Thyroid gland (tissue), 4 donors: ENCODE measurements at regions not wholly inside any gene's neighbourhood (a gene's known extent, or its start where the extent isn't known, plus 50 kb on each side); places are given as distances from the start of the nearest gene placed in this dataset.
"Not testable (repeated sequence)": the region's sequence is repeated elsewhere in the genome, so short reads cannot be mapped to it uniquely, and the experiment has no call there.

Experiments used
- POLR2A ChIP-seq, 2 donors: fragments of 450-650 bp; IDR thresholded peaks; one replicate each; pipeline ENCODE4 v1.6.1; 2017; ENCODE audit warnings: antibody characterized with exemption in 2 of 2, mild to moderate bottlenecking in 2 of 2, moderate library complexity in 1 of 2
- TF ChIP-seq, protein P1 (sequence below), 6 experiments: fragments of 200-600 bp in 3 of 6; fragments of 450-650 bp in 3 of 6; sonication (generic) in 3 of 6; IDR thresholded peaks; one replicate each; pipeline ENCODE4 v1.5.1; 2016 to 2019; ENCODE audit warnings: antibody characterized with exemption in 6 of 6, mild to moderate bottlenecking in 2 of 6, inconsistent platforms in 1 of 6, moderate library complexity in 1 of 6

- TF ChIP-seq, protein P1, sequence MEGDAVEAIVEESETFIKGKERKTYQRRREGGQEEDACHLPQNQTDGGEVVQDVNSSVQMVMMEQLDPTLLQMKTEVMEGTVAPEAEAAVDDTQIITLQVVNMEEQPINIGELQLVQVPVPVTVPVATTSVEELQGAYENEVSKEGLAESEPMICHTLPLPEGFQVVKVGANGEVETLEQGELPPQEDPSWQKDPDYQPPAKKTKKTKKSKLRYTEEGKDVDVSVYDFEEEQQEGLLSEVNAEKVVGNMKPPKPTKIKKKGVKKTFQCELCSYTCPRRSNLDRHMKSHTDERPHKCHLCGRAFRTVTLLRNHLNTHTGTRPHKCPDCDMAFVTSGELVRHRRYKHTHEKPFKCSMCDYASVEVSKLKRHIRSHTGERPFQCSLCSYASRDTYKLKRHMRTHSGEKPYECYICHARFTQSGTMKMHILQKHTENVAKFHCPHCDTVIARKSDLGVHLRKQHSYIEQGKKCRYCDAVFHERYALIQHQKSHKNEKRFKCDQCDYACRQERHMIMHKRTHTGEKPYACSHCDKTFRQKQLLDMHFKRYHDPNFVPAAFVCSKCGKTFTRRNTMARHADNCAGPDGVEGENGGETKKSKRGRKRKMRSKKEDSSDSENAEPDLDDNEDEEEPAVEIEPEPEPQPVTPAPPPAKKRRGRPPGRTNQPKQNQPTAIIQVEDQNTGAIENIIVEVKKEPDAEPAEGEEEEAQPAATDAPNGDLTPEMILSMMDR (IDR thresholded peaks at IDR 0.05) = not testable (repeated sequence)
- not testable (repeated sequence) for TF ChIP-seq POLR2A (IDR thresholded peaks at IDR 0.05)
Measured at GRCh38 chr10:46761471-46761870, 149.8 kb upstream of the PTPN20 start.
